Retinal pigment epithelial cell (primary cell): ENCODE measurements at regions not wholly inside any gene's neighbourhood (a gene's known extent, or its start where the extent isn't known, plus 50 kb on each side); places are given as distances from the start of the nearest gene placed in this dataset.

ENCODE experiments used
- DNase-seq: peaks from one replicate; pipeline ENCODE4 v3.0.0-alpha.2; 2010; ENCODE audit warnings: low read depth
- H3K4me3 ChIP-seq: 2 replicates; pipeline ENCODE4 v1.5.1; 2011; ENCODE audit warnings: mild to moderate bottlenecking, low read length, control low read depth, moderate library complexity
- CTCF ChIP-seq: conservative IDR thresholded peaks from 2 replicates; pipeline ENCODE4 v1.5.1; 2011; ENCODE audit warnings: low read depth, low read length, control low read depth, inconsistent platforms

GRCh38 chr12:92582893-92583292 is 119.9 kb upstream of the PLEKHG7 start:
- no peak overlapping the region for H3K4me3 ChIP-seq
- DNase-seq: no peak
- TF ChIP-seq CTCF: no peak

GRCh38 chr12:92582475-92582874 is 120.3 kb upstream of the PLEKHG7 start:
- no peak overlapping the region for H3K4me3 ChIP-seq
- no peak for DNase-seq
- no peak for TF ChIP-seq CTCF

- H3K4me3 ChIP-seq: no peak overlapping the region
- DNase-seq: no peak
- no peak for TF ChIP-seq CTCF
These were observed 121.2 kb upstream of the PLEKHG7 start for GRCh38 chr12:92581604-92582003.

GRCh38 chr12:92574911-92575570 is 127.7 kb upstream of the PLEKHG7 start:
- DNase-seq: no peak
- H3K4me3 ChIP-seq: no peak overlapping the region
- no peak for TF ChIP-seq CTCF

GRCh38 chr12:92574051-92574783 is 128.6 kb upstream of the PLEKHG7 start:
- no peak overlapping the region for H3K4me3 ChIP-seq
- DNase-seq: no peak
- TF ChIP-seq CTCF: peak; percentile 65

- no peak for DNase-seq
- H3K4me3 ChIP-seq: no peak overlapping the region
- TF ChIP-seq CTCF: no peak
These were observed 129.7 kb upstream of the PLEKHG7 start for GRCh38 chr12:92573104-92573503.
